ENCODE measurements at regions not wholly inside any gene's neighbourhood (a gene's known extent, or its start where the extent isn't known, plus 50 kb on each side); places are given as distances from the start of the nearest gene placed in this dataset.

- no peak for TF ChIP-seq CTCF (IDR thresholded peaks at IDR 0.05)
- no peak for TF ChIP-seq TP53 (CRISPR knock-in tag; IDR thresholded peaks at IDR 0.05)
- TF ChIP-seq POLR2AphosphoS2 (conservative IDR thresholded peaks at IDR 0.05; ENCODE audit: low read length) = no peak
- no peak for TF ChIP-seq CEBPB (IDR thresholded peaks at IDR 0.05)
- no peak for TF ChIP-seq RAD21 (conservative IDR thresholded peaks at IDR 0.05 in 1 of 2, IDR thresholded peaks at IDR 0.05 in 1 of 2)
- no peak for TF ChIP-seq ESRRA (IDR thresholded peaks at IDR 0.05; ENCODE audit: borderline replicate concordance, low read length)
Observed at GRCh38 chr3:17983106-17983505, 240.7 kb upstream of the TBC1D5 start.

Data from A549 (cell line).